CD4-positive, alpha-beta T cell treated with Interferon alpha-2 for 1 hour (primary cell): ENCODE measurements at regions not wholly inside any gene's neighbourhood (a gene's known extent, or its start where the extent isn't known, plus 50 kb on each side); places are given as distances from the start of the nearest gene placed in this dataset.
"Not testable (repeated sequence)": the region's sequence is repeated elsewhere in the genome, so short reads cannot be mapped to it uniquely, and the experiment has no call there.

Experiments used
- DNase-seq, 2 donors: peaks; one replicate each; pipeline ENCODE4 v3.0.0-alpha.2; 2020 to 2022

- no peak for DNase-seq
These were observed 91.5 kb upstream of the RGPD4 start for GRCh38 chr2:107735201-107735600.

GRCh38 chr2:107737756-107738155, 88.9 kb upstream of the RGPD4 start:
- no peak for DNase-seq

GRCh38 chr2:107738266-107738665, 88.4 kb upstream of the RGPD4 start:
- no peak for DNase-seq

GRCh38 chr2:107740300-107740699, 86.4 kb upstream of the RGPD4 start:
- peak in 1 of 2 donors; percentile 4 for DNase-seq

- DNase-seq, result no peak
These were observed 84.1 kb upstream of the RGPD4 start for GRCh38 chr2:107742460-107743027.

- no peak for DNase-seq
These were observed 83.4 kb upstream of the RGPD4 start for GRCh38 chr2:107743274-107743673.

GRCh38 chr2:107745100-107745499, 81.6 kb upstream of the RGPD4 start:
- no peak for DNase-seq

- DNase-seq, result not testable (repeated sequence)
These were observed 80.0 kb upstream of the RGPD4 start for GRCh38 chr2:107746552-107747198.

- DNase-seq, result not testable (repeated sequence)
These were observed 79.3 kb upstream of the RGPD4 start for GRCh38 chr2:107747199-107747963.

- no peak for DNase-seq
These were observed 78.6 kb upstream of the RGPD4 start for GRCh38 chr2:107747964-107748583.

- no peak for DNase-seq
These were observed 74.8 kb upstream of the RGPD4 start for GRCh38 chr2:107751936-107752335.

GRCh38 chr2:107753806-107754205, 72.9 kb upstream of the RGPD4 start:
- not testable (repeated sequence) for DNase-seq

GRCh38 chr2:107757223-107757622, 69.5 kb upstream of the RGPD4 start:
- no peak for DNase-seq

- DNase-seq, result no peak
These were observed 65.9 kb upstream of the RGPD4 start for GRCh38 chr2:107760620-107761364.

GRCh38 chr2:107772353-107772752, 54.3 kb upstream of the RGPD4 start:
- DNase-seq, result no peak

- no peak for DNase-seq
These were observed 51.5 kb upstream of the RGPD4 start for GRCh38 chr2:107775211-107775610.

GRCh38 chr2:107775791-107776190, 50.9 kb upstream of the RGPD4 start:
- no peak for DNase-seq

- no peak for DNase-seq
These were observed 50.3 kb upstream of the RGPD4 start for GRCh38 chr2:107776362-107776761.
